ENCODE measurements at regions not wholly inside any gene's neighbourhood (a gene's known extent, or its start where the extent isn't known, plus 50 kb on each side); places are given as distances from the start of the nearest gene placed in this dataset.

DNA sequence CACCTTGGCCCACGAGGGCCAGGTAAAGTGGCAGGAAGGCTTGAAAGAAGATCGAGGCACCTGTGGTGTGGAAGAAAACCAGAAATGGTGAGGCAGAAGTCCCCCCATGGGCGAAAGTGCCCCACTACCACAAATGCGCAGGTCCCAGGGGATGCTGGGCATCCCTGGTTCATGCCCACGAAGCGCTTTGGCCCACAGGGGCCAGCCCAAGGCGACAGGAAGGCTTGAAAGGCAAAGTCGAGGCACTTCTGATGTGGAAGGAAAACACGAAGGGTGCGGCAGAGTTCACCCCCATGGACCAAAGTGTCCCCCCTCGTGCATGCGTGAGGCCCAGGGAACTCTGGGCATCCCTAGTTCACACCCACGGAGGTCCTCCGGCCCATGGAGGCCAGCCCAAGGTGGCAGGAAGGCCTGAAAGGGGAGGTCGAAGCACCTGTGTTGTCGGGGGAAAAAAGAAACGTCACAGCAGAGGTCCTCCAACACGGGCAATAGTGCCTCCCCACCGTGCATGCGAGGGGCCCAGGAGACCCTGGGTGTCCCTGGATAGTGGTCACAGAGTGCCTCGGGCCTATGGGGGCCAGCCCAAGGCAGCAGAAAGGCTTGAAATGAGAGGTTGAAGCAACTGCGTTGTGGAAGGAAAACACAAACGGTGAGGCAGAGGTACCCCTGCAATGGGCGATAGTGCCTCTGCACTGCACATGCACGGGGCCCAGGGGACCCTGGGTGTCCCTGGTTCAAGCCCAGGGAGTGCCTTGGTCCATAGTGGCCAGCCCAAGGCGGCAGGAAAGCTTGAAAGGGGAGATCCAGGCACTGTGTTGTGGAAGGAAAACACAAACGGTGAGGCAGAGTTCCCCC is 373.9 kb downstream of the ALG10 start:
- DNase-seq (ENCODE audit: low spot score): no peak

DNA sequence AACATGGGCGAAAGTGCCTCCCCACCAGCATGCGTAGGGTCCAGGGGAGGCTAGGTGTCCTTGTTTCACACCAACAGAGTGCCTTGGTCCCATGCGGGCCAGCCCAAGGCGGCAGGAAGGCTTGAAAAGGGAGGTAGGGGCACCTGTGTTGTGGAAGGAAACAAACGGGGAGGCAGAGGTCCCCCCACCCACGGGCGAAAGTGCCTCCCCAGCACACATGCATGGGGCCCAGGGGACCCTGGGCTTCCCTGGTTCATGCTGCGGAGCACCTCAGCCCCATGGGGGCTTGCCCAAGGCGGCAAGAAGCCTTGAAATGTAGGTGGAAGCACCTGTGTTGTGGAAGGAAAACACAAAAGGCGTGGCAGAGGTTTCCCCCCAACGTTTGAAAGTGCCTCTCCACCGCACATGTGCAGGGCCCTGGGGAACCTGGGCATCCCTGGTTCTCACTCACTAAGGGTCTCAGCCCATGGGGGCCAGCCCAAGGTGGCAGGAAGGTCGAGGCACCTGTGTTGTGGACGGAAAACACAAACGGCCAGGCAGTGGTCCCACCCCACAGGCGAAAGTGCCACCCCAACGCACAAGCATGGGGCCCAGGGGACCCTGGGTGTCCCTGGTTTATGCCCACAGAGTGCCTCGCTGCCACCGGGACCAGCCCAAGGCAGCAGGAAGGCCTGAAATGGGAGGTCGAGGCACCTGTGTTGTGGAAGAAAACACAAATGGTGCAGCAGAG is 374.7 kb downstream of the ALG10 start:
- DNase-seq (ENCODE audit: low spot score): no peak

- no peak for DNase-seq (ENCODE audit: low spot score)
These were observed 375.5 kb downstream of the ALG10 start for GRCh38 chr12:34397591-34398365.

DNA sequence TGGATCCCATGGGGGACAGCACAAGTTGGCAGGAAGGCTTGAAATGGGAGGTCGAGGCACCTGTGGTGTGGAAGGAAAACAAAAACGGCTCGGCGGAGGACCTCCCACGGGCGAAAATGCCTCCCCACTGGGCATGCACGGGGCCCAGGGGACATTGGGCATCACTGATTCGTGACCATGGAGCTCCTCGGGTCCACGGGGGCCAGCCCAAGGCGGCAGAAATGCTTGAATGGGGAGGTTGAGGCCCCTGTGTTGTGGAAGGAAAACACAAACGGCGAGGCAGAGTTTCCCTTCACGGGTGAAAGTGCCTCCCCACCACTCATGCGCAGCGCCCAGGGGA is 376.0 kb downstream of the ALG10 start:
- DNase-seq (ENCODE audit: low spot score): no peak

- no peak for DNase-seq (ENCODE audit: low spot score)
These were observed 376.7 kb downstream of the ALG10 start for GRCh38 chr12:34398706-34399630.

DNA sequence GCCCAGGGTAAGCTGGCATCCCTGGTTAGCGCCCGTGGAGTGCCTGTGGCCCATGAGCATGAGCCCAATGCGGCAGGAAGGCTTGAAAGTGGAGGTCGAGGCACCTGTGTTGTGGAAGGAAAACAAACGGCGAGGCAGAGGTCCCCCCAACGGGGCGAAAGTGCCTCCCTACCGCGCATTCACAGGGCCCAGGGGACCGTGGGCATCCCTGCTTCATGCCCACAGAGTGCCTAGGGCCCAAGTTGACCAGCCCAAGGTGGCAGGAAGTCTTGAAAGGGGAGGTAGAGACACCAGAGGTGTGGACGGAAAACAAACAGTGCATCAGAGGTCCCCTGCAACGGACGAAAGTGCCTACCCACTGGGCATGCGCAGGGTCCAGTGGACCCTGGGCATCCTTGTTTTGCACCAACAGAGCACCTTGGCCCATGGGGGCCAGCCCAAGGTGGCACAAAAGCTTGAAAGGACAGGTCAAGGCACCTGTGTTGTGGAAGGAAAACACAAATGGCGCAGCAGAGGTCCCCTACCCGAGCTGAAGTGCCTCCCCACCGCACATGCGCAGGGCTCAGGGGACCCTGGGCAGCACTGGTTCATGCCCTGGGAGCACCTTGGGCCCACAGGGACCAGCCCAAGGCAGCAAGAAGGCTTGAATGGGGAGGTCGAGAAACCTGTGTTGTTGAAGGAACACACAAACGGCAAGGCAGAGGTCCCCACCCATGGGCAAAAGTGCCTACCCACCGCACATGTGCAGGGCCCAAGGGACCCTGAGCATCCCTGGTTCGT is 377.5 kb downstream of the ALG10 start:
- no peak for DNase-seq (ENCODE audit: low spot score)

GRCh38 chr12:34400411-34400881 is 378.1 kb downstream of the ALG10 start:
- DNase-seq (ENCODE audit: low spot score): no peak

DNA sequence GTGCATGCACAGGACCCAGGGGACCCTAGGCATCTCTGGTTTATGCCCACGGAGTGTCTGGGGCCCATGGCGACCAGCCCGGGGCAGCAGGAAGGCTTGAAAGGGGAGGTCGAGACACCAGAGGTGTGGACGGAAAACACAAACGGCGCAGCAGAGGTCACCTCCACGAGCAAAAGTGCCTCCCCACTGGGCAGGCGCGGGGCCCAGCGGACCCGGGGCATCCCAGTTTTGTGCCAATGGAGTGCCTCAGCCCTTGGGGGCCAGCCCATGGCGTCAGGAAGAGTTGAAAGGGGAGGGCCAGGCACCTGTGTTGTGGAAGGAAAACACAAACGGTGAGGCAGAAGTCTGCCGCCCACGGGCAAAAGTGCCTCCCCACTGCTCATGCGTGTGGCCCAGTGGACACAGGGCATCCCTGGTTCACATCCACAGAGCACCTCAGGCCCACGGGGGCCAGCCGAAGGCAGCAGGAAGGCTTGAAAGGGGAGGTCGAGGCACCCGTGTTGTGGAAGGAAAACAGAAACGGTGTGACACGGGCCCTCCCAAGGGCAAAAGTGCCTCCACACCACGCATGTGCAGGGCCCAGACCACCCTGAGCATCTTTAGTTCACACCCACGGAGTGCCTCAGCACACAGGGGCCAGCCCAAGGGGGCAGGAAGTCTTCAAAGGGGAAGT is 378.8 kb downstream of the ALG10 start:
- DNase-seq (ENCODE audit: low spot score): no peak

DNA sequence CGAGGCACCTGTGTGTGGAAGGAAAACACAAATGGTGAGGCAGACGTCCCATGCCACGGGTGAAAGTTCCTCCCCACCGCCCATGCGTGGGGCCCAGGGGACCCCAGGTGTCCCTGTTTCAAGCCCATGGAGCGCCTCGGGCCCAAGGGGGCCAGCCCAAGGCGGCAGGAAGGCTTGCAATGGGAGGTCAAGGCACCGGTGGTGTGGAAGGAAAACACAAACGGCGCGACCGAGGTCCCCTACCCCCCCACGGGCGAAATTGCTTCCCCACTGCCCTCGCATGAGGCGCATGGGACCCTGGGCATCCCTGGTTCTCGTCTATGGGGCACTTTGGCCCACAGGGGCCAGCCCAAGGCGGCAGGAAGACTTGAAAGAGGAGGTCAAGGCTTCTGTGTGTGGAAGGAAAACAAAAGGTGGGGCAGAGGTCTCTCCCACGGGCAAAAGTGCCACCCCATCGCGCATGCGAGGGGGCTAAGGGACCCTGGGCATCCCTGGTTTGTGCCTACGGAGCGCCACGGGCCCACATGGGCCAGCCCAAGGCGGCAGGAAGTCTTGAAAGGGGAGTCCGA is 379.4 kb downstream of the ALG10 start:
- no peak for DNase-seq (ENCODE audit: low spot score)

DNA sequence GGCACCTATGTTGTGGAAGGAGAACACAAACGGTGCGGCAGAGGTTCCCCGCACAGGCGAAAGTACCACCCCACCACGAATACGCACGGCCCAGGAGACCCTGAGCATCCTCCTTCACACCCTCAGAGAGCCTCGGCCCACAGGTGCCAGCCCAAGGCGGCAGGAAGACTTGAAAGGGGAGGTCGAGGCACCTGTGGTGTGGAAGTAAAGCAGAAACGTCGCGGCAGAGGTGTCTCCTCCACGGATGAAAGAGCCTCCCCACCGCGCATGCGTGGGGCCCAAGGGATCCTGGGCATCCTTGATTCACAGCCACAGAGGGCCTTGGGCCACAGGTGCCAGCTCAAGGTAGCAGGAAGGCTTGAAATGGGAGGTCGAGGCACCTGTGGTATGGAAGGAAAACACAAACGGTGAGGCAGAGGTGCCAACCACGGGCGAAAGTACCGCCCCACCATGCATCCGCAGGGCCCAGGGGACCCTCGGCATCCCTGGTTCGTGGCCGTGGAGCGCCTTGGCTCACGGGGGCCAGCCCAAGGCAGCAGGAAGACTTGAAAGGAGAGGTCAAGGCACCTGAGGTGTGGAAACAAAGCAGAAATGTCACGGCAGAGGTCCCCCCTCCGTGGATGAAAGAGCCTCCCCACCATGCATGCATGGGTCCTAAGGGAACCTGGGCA is 380.1 kb downstream of the ALG10 start:
- DNase-seq (ENCODE audit: low spot score): no peak

GRCh38 chr12:34402899-34403705 is 380.8 kb downstream of the ALG10 start:
- DNase-seq (ENCODE audit: low spot score): no peak

- DNase-seq (ENCODE audit: low spot score): no peak
These were observed 381.5 kb downstream of the ALG10 start for GRCh38 chr12:34403706-34404376.

GRCh38 chr12:34404377-34405285 is 382.3 kb downstream of the ALG10 start:
- no peak for DNase-seq (ENCODE audit: low spot score)

DNA sequence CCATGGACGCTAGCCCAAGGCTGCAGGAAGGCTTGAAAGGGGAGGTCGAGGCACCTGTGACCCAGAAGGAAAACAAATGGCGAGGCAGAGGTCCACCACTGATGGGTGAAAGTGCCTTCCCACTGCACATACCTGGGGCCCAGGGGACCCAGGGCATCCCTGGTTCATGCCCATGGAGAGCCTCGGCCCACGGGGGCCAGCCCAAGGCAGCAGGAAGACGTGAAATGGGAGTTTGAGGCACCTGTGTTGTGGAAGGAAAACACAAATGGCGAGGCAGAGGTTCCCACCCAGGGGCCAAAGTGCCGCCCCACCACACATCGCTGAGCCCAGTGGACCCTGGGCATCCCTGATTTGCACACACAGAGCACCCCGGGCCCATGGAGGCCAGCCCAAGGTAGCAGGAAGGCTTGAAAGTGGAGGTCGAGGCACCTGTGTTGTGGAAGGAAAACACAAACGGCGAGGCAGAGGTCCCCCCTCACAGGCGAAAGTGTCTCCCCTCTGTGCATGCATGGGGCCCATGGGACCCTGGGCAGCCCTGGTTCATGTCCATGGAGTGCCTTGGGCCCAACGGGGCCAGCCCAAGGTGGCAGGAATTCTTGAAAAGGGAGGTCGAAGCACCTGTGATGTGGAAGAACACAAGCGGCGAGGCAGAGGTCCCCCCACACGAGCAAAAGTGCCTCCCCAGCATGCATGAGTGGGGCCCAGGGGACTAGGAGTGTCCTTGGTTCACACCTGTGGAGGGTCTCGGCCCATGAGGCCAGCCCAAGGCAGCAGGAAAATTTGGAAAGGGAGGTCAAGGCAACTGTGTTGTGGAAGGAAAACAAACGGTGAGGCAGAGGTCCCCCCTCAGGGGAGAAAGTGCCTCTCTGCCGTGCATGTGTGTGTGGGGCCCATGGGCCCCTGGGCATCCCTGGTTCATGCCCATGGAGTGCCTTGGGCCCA is 383.3 kb downstream of the ALG10 start:
- no peak for DNase-seq (ENCODE audit: low spot score)

DNA sequence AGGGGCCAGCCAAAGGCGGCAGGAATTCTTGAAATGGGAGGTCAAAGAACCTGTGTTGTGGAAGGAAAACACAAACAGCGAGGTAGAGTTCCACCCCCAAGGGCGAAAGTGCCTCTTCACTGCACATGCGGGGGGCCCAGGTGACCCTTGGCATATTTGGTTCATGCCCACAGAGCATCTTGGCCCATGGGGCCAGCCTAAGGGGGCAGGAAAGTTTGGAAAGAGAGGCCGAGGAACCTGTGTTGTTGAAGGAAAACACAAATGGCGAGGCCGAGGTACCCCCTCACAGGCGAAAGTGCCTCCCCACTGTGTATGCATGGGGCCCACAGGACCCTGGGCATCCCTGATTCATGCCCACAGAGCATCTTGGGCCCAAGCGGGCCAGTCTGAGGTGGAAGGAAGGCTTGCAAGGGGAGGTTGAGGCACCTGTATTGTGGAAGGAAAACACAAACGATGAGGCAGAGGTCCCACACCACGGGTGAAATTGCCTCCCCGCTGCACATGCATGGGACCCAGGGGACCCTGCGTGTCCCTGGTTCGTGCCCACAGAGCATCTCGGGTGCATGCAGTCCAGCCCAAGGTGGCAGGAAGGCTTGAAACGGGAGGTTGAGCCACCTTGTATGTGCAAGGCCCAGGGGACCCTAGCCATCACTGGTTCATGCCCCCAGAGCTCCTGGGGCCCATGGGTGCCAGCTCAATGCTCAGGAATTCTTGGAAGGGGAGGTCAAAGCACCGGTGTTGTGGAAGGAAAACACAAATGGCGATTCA is 384.1 kb downstream of the ALG10 start:
- DNase-seq (ENCODE audit: low spot score): no peak
